Choroid plexus epithelial cell (primary cell): ENCODE measurements at regions not wholly inside any gene's neighbourhood (a gene's known extent, or its start where the extent isn't known, plus 50 kb on each side); places are given as distances from the start of the nearest gene placed in this dataset.
"Not testable (repeated sequence)": the region's sequence is repeated elsewhere in the genome, so short reads cannot be mapped to it uniquely, and the experiment has no call there.

Source experiments
- DNase-seq: peaks from one replicate; pipeline ENCODE4 v3.0.0-alpha.2; 2010; ENCODE audit warnings: low read depth
- H3K4me3 ChIP-seq: 2 replicates; pipeline ENCODE4 v1.5.1; 2011; ENCODE audit warnings: low read depth, mild to moderate bottlenecking, control low read depth, low read length, moderate library complexity
- CTCF ChIP-seq: conservative IDR thresholded peaks from 2 replicates; pipeline ENCODE4 v1.5.1; 2011; ENCODE audit warnings: low read depth, mild to moderate bottlenecking, control low read depth, inconsistent platforms, low read length, moderate library complexity

- no peak for DNase-seq
- TF ChIP-seq CTCF: no peak
- no peak overlapping the region for H3K4me3 ChIP-seq
These were observed 122.5 kb upstream of the GDNF start for GRCh38 chr5:37962389-37962788.

GRCh38 chr5:37957218-37957617, 117.4 kb upstream of the GDNF start:
- no peak for TF ChIP-seq CTCF
- no peak overlapping the region for H3K4me3 ChIP-seq
- DNase-seq: no peak

GRCh38 chr5:37955748-37956147, 115.9 kb upstream of the GDNF start:
- no peak for TF ChIP-seq CTCF
- H3K4me3 ChIP-seq: no peak overlapping the region
- no peak for DNase-seq

GRCh38 chr5:37954561-37954960, 114.7 kb upstream of the GDNF start:
- DNase-seq: no peak
- no peak for TF ChIP-seq CTCF
- no peak overlapping the region for H3K4me3 ChIP-seq

GRCh38 chr5:37951946-37952721, 112.3 kb upstream of the GDNF start:
- no peak for TF ChIP-seq CTCF
- DNase-seq: peak; percentile 27
- peak overlapping the region; percentile 37 for H3K4me3 ChIP-seq

GRCh38 chr5:37950436-37950835, 110.6 kb upstream of the GDNF start:
- DNase-seq: no peak
- H3K4me3 ChIP-seq: no peak overlapping the region
- TF ChIP-seq CTCF: no peak

GRCh38 chr5:37945446-37945845, 105.6 kb upstream of the GDNF start:
- no peak for DNase-seq
- no peak for TF ChIP-seq CTCF

GRCh38 chr5:37943136-37943535, 103.3 kb upstream of the GDNF start:
- not testable (repeated sequence) for DNase-seq, H3K4me3 ChIP-seq

More at GRCh38 chr5:37945446-37945845, 105.6 kb upstream of the GDNF start:
- no peak overlapping the region for H3K4me3 ChIP-seq
